ENCODE measurements at regions not wholly inside any gene's neighbourhood (a gene's known extent, or its start where the extent isn't known, plus 50 kb on each side); places are given as distances from the start of the nearest gene placed in this dataset.
"Not testable (repeated sequence)": the region's sequence is repeated elsewhere in the genome, so short reads cannot be mapped to it uniquely, and the experiment has no call there.

DNA sequence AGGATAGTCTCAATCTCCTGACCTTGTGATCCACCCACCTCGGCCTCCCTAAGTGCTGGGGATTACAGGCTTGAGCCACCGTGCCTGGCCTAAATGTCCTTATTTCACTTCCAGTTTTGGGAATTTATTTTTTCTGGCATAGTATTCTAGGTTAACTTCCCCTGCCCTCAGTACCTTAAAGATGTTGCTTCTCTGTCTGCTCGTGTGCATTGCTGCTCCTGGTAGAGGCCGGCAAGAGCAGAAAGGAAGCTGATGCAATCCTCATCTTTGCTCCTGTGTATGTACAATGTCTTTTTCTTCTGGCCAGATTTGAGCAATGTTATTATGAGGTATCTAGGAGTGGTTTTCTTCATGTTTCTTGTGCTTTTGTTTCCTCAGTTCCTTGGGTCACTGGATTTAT is 152.9 kb upstream of the NBPF11 start:
- TF ChIP-seq EP300 (IDR thresholded peaks at IDR 0.05): not testable (repeated sequence)
- TF ChIP-seq, protein P1, sequence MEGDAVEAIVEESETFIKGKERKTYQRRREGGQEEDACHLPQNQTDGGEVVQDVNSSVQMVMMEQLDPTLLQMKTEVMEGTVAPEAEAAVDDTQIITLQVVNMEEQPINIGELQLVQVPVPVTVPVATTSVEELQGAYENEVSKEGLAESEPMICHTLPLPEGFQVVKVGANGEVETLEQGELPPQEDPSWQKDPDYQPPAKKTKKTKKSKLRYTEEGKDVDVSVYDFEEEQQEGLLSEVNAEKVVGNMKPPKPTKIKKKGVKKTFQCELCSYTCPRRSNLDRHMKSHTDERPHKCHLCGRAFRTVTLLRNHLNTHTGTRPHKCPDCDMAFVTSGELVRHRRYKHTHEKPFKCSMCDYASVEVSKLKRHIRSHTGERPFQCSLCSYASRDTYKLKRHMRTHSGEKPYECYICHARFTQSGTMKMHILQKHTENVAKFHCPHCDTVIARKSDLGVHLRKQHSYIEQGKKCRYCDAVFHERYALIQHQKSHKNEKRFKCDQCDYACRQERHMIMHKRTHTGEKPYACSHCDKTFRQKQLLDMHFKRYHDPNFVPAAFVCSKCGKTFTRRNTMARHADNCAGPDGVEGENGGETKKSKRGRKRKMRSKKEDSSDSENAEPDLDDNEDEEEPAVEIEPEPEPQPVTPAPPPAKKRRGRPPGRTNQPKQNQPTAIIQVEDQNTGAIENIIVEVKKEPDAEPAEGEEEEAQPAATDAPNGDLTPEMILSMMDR (IDR thresholded peaks at IDR 0.05): not testable (repeated sequence)

Data from esophagus muscularis mucosa (tissue), 3 donors.